ENCODE measurements at regions not wholly inside any gene's neighbourhood (a gene's known extent, or its start where the extent isn't known, plus 50 kb on each side); places are given as distances from the start of the nearest gene placed in this dataset.

- Mint-ChIP-seq H3K4me1 (no peaks in the 10 kb centered on the region), H3K27me3 (peaks cover 0 to 6% (median 0%) of the 10 kb centered on the region in 5 donors), H3K36me3 (no peaks in the 10 kb centered on the region), H3K27ac (no peak overlapping the region), H3K4me3 (no peak overlapping the region), H3K9me3 (no peaks in the 10 kb centered on the region)
- POLR2A ChIA-PET: no interaction called here
- ATAC-seq (no peak), DNase-seq (no peak)
Measured at GRCh38 chr10:29948881-29949355, 110.5 kb downstream of the JCAD start.

DNA sequence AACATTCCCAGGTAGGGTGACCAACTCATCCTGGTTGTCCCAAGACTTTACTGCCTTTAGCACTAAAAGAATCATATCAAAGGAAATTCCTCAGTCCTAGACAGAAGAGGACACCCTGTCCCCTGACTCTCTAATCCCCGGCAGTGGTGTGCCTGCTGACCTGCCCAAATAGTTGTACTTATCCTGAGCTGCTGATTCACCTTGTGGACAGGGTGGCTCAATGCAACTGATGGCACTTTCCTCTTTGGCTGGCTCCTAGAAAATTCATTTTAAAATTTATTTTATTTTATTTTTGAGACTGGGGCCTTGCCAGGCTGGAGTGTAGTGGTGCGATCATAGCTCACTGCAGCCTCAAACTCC lies 111.7 kb downstream of the JCAD start:
- Mint-ChIP-seq H3K27me3 (peaks cover 0 to 8% (median 0%) of the 10 kb centered on the region in 5 donors), H3K4me3 (no peak overlapping the region)

DNA sequence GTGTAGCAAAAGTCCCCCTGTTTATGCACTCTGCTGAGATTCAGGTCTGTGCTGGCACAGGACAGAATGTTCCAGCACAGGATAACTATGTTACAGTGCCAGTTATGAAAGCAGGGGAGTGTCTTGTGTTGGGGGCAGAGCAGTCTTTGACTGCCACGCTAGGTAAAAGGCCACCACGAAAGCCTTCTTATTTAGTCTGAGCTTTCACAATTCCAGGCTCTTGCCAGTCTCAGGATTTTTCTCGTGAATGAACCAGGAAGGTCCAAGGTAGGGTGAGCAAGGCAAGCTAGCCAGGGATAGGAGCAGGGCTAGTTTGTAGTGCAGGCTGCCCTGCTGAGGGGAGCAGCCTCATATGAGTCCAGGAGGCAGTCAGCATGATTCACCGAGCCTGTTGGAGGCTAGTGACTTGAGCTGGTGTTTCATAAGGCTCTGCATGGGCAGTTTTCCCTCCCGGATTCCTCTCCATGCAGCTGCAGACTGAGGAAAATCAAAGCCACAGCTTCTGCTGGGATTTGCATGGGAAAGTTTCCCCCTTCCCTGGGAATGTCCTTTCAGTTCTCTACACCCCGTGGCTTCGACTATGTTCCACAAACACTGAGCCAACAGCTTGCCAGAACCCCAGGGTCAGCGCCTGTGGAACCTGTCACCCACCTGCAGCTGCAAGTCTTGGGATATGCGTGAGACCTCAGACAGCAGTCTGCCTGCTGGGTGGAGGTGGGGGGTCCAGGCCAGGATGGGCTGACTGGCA lies 112.3 kb downstream of the JCAD start:
- ATAC-seq: no peak
- no peak overlapping the region for H3K4me3 Mint-ChIP-seq
- no peaks in the 10 kb centered on the region for H3K9me3 Mint-ChIP-seq
- H3K36me3 Mint-ChIP-seq: no peaks in the 10 kb centered on the region
- H3K27me3 Mint-ChIP-seq: peaks cover 0 to 4% (median 2%) of the 10 kb centered on the region in 5 donors
- DNase-seq: no peak
- POLR2A ChIA-PET: no interaction called here
- H3K4me1 Mint-ChIP-seq: no peaks in the 10 kb centered on the region
- H3K27ac Mint-ChIP-seq: no peak overlapping the region

More for the DNA sequence above, 111.7 kb downstream of the JCAD start:
- no peak overlapping the region for H3K27ac Mint-ChIP-seq
- H3K9me3 Mint-ChIP-seq: no peaks in the 10 kb centered on the region
- no peaks in the 10 kb centered on the region for H3K36me3 Mint-ChIP-seq
- POLR2A ChIA-PET: no interaction called here
- no peaks in the 10 kb centered on the region for H3K4me1 Mint-ChIP-seq
- no peak for DNase-seq
- no peak for ATAC-seq

DNA sequence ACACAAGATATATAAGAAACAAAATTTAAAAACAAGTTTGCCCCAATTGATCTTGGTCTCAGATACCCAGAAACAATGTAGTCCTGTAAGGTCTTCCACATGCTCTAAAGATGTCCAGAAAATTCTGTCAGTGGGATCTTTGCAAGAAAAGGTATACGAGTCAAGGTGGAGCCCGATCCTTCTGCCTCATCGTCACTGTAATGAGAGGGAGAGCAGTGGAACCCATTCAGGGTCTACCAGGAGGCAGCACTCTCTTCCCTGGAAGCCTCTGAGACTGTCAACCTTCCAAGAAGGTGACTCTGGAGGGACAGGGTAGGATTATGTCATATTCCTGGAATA lies 112.8 kb downstream of the JCAD start:
- POLR2A ChIA-PET: no interaction called here

GRCh38 chr10:29941476-29941875 lies 117.9 kb downstream of the JCAD start:
- DNase-seq (no peak), ATAC-seq (no peak)
- H3K4me3 Mint-ChIP-seq: no peak overlapping the region
- H3K9me3 Mint-ChIP-seq: peaks cover 0 to 9% (median 0%) of the 10 kb centered on the region in 9 donors
- peaks cover 0 to 2% (median 0%) of the 10 kb centered on the region in 4 donors for H3K4me1 Mint-ChIP-seq
- POLR2A ChIA-PET: no interaction called here
- no peak overlapping the region for H3K27ac Mint-ChIP-seq
- peaks cover 2 to 11% (median 6%) of the 10 kb centered on the region in 5 donors for H3K27me3 Mint-ChIP-seq
- H3K36me3 Mint-ChIP-seq: no peaks in the 10 kb centered on the region

More for the DNA sequence above, 112.8 kb downstream of the JCAD start:
- Mint-ChIP-seq H3K4me1 (peaks cover 0 to 2% (median 0%) of the 10 kb centered on the region in 4 donors), H3K9me3 (no peaks in the 10 kb centered on the region), H3K36me3 (no peaks in the 10 kb centered on the region), H3K27me3 (peaks cover 0 to 4% (median 2%) of the 10 kb centered on the region in 5 donors), H3K4me3 (no peak overlapping the region), H3K27ac (no peak overlapping the region)
- ATAC-seq (no peak), DNase-seq (no peak)

DNA sequence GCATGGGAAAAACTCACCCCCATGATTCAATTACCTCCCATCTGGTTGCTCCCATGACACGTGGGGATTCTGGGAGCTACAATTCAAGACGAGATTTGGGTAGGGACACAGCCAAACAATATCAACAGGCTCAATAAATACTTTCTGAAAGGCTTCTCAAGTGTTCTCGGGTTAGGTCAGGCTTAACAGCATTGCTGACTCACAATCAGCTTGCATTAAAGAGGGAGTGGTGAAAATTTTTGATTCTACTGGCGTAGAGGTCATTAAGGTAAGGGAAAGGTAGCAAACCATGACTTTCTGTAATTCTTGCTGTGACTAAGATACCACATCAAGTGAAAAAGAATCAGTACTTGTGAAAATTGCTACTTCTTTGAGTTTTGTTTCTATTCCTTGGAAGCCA lies 126.4 kb downstream of the JCAD start:
- no peak overlapping the region for H3K4me3 Mint-ChIP-seq
- no peak overlapping the region for H3K27ac Mint-ChIP-seq
- POLR2A ChIA-PET: no interaction called here
- peaks cover 0 to 31% (median 6%) of the 10 kb centered on the region in 9 donors for H3K9me3 Mint-ChIP-seq
- H3K4me1 Mint-ChIP-seq: no peaks in the 10 kb centered on the region
- ATAC-seq (no peak), DNase-seq (no peak)
- H3K36me3 Mint-ChIP-seq: peaks cover 0 to 11% (median 0%) of the 10 kb centered on the region in 3 donors
- peaks cover 5 to 25% (median 8%) of the 10 kb centered on the region in 5 donors for H3K27me3 Mint-ChIP-seq

DNA sequence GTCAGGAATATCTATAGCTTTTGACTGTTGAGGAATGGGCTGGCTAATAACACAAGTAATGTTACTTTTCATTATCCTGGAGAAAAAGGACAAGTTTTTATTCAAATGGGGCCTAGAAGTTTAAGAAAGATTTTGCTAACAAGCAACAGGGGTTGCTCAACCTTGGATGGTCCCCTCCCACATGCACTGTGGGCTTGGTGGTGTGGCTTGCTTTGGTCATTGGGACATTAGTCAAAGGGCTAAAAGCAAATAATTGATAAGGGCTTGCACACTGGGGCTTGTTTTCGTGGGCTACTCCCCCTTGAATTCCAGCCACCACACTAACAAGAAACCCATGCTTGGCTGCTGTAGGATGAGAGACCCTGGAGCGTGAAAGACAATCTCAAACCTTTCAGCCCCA lies 127.6 kb downstream of the JCAD start:
- DNase-seq: no peak
- Mint-ChIP-seq H3K27me3 (peaks cover 0 to 16% (median 8%) of the 10 kb centered on the region in 5 donors), H3K9me3 (peaks cover 0 to 34% (median 6%) of the 10 kb centered on the region in 9 donors), H3K4me3 (no peak overlapping the region), H3K27ac (no peak overlapping the region), H3K4me1 (no peaks in the 10 kb centered on the region), H3K36me3 (peaks cover 0 to 20% (median 0%) of the 10 kb centered on the region in 3 donors)
- ATAC-seq: no peak
- POLR2A ChIA-PET: no interaction called here

DNA sequence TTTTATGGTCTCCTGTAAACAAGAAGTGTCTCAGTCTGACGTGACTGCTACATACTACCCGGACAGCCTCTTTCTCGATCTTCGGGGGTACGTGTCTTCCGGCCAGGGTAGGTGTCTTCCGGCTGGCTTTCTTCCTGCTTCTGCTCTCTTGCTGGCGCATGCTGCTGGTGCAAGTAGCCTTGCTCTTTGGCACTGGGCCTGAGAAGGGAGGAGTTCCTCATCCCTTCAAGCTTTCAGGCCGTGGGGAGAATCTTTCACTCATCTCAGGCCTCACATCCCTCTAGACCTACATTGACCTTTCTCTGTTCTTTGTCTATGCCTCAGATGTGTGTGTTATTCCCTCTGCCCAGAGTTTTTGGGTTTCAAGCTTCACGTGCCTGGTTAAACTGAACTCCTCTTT lies 130.4 kb downstream of the JCAD start:
- peaks cover 0 to 47% (median 9%) of the 10 kb centered on the region in 9 donors for H3K9me3 Mint-ChIP-seq
- no peak overlapping the region for H3K27ac Mint-ChIP-seq
- peaks cover 0 to 20% (median 0%) of the 10 kb centered on the region in 3 donors for H3K36me3 Mint-ChIP-seq
- no peak for DNase-seq
- no peak overlapping the region for H3K4me3 Mint-ChIP-seq
- POLR2A ChIA-PET: no interaction called here
- ATAC-seq: no peak
- peaks cover 0 to 7% (median 3%) of the 10 kb centered on the region in 5 donors for H3K27me3 Mint-ChIP-seq
- no peaks in the 10 kb centered on the region for H3K4me1 Mint-ChIP-seq

DNA sequence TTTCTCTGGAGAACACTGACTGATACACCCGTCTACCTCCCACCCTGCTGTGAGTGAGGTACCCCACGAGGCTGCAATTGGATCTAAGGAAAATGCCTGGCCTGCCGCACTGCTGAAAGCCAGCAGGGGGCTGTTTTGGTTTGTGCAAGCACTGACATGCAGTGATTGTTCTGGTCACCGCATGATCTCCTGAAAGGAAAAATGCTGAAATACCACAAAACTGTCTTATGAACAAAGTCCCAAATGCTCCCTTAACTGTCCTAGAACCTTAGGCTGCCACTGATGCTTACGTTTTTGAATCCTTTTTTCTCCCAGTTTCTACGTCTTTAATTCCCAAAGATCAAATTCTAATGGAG lies 132.7 kb downstream of the JCAD start:
- ATAC-seq (no peak), DNase-seq (no peak)
- Mint-ChIP-seq H3K4me3 (no peak overlapping the region), H3K9me3 (peaks cover 0 to 31% (median 9%) of the 10 kb centered on the region in 9 donors), H3K27me3 (peaks cover 3 to 12% (median 6%) of the 10 kb centered on the region in 5 donors), H3K4me1 (no peaks in the 10 kb centered on the region), H3K27ac (no peak overlapping the region), H3K36me3 (peaks cover 0 to 18% (median 0%) of the 10 kb centered on the region in 3 donors)
- POLR2A ChIA-PET: no interaction called here

GRCh38 chr10:29925771-29926692 lies 133.4 kb downstream of the JCAD start:
- POLR2A ChIA-PET: no interaction called here
- Mint-ChIP-seq H3K4me3 (no peak overlapping the region), H3K36me3 (peaks cover 0 to 16% (median 0%) of the 10 kb centered on the region in 3 donors), H3K27ac (no peak overlapping the region), H3K27me3 (peaks cover 3 to 11% (median 9%) of the 10 kb centered on the region in 5 donors), H3K4me1 (no peaks in the 10 kb centered on the region), H3K9me3 (peaks cover 0 to 28% (median 7%) of the 10 kb centered on the region in 9 donors)
- DNase-seq (no peak), ATAC-seq (no peak)

DNA sequence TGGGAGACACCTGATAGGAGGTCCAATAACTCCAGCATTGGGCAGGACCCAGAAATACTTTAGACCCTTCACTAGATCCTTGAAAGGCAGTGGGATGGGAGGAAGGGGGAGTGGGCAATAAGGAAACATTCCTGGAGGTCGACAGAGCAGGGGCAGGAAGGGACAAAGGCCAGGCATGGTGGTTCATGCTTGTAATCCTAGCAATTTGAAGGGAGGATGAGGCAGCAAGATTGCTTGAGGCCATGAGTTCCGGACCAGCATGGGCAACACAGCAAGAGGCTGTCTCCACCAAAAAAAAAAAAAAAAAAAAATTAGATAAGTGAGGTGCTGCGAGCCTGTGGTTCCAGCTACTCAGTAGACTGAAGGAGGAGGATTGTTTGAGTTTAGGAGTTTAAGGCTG lies 134.9 kb downstream of the JCAD start:
- Mint-ChIP-seq H3K27me3 (peaks cover 9 to 26% (median 15%) of the 10 kb centered on the region in 5 donors), H3K4me1 (no peaks in the 10 kb centered on the region), H3K36me3 (peaks cover 0 to 14% (median 0%) of the 10 kb centered on the region in 3 donors), H3K4me3 (no peak overlapping the region), H3K27ac (no peak overlapping the region), H3K9me3 (peaks cover 0 to 19% (median 7%) of the 10 kb centered on the region in 9 donors)
- ATAC-seq: no peak
- DNase-seq: no peak
- POLR2A ChIA-PET: no interaction called here

DNA sequence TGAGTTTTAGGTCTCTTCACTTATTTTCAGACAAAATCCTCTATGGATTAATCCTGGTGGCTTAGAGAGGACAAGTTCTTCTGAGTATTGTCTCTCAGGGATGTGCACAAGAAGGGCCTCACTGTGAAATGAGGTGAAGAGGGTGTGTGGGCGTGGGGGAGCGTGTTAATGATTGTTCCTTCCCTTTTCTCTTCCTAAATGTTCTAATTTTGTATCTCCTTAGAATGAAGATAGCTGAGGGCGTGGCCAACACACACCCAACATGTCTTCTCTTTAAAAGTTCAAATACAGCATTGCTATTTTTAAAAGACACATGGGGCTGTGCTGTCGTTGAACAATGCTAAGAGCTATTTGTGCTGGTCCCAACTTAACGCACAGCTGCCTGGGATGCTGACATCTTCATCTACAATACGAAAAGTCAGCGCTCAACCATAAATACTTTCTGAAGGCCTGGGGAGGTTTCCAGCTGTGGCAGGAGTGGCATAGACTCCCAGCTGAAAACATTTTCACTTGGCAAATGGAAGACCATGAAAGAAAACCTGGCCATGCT lies 135.9 kb downstream of the JCAD start:
- no peak for ATAC-seq
- no peak for DNase-seq
- Mint-ChIP-seq H3K4me1 (peaks cover 0 to 3% (median 0%) of the 10 kb centered on the region in 4 donors), H3K9me3 (peaks cover 0 to 16% (median 2%) of the 10 kb centered on the region in 9 donors), H3K27me3 (peaks cover 5 to 34% (median 23%) of the 10 kb centered on the region in 5 donors), H3K36me3 (peaks cover 0 to 10% (median 0%) of the 10 kb centered on the region in 3 donors), H3K4me3 (no peak overlapping the region), H3K27ac (no peak overlapping the region)
- POLR2A ChIA-PET: no interaction called here

GRCh38 chr10:29922892-29923291 lies 136.5 kb downstream of the JCAD start:
- no peak overlapping the region for H3K27ac Mint-ChIP-seq
- H3K27me3 Mint-ChIP-seq: peaks cover 5 to 34% (median 23%) of the 10 kb centered on the region in 5 donors
- peaks cover 0 to 16% (median 2%) of the 10 kb centered on the region in 9 donors for H3K9me3 Mint-ChIP-seq
- H3K4me1 Mint-ChIP-seq: peaks cover 0 to 3% (median 0%) of the 10 kb centered on the region in 4 donors
- H3K4me3 Mint-ChIP-seq: no peak overlapping the region
- POLR2A ChIA-PET: no interaction called here
- DNase-seq (no peak), ATAC-seq (no peak)
- H3K36me3 Mint-ChIP-seq: peaks cover 0 to 10% (median 0%) of the 10 kb centered on the region in 3 donors
